GM19395 (cell line): ENCODE measurements at regions not wholly inside any gene's neighbourhood (a gene's known extent, or its start where the extent isn't known, plus 50 kb on each side); places are given as distances from the start of the nearest gene placed in this dataset.
"Not testable (repeated sequence)": the region's sequence is repeated elsewhere in the genome, so short reads cannot be mapped to it uniquely, and the experiment has no call there.

Experiments
- ATAC-seq: cut with Tn5 transposase; IDR thresholded peaks from one replicate; pipeline ENCODE4 v1.9.1; 2021; ENCODE audit warnings: mild to moderate bottlenecking, moderate library complexity; ENCODE audit not compliant: unreplicated experiment

DNA sequence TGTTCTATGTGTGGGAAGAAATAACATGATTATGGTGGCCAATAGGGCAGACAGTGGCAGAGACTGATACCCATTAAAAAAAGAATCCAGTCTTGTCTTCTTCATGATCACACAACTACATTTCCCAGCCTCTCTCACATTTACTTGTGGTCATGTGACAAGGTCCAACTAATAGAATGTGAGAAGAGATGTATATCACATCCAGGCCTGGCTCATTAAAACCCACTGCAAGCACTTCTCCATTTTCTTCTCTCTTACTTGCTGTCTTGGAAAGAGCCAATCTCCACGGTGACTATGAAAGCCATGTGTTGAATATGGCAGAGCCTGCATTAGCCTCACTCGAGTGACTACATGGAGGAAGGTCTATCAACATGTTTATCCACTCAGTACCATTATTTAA lies 306.2 kb upstream of the ZEB2 start:
- ATAC-seq, result no peak

DNA sequence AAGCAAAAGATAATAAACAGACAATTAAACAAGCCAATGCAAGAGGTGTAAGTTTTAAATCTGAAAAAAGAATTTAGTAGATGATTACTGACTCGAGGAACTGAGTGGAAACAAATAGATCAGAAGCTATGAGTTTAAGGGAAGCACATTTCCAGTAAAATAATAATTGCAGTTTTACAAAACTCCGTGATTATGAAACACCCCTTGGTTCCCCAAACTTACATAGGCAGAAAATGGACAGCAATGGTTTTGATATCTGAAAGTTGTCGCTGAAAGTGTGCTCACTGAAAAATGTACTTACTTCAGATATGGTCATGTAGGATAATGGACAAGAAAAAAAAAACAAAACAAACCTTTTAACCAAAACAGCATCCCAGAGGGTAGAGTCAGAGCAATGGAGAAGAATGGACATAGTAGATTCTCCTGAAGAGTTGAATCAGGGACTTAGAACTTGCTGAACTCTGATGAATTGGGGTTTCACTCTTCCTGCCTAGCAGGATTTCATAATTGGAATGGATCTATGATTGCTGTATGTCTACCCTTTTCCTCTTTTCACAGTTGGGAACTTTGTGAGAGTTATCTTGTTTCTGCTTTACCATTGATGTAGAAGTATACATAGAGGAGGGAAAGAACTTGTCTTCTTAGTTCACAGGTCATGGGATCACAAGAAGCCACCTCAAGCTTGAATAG lies 305.6 kb upstream of the ZEB2 start:
- no peak for ATAC-seq

DNA sequence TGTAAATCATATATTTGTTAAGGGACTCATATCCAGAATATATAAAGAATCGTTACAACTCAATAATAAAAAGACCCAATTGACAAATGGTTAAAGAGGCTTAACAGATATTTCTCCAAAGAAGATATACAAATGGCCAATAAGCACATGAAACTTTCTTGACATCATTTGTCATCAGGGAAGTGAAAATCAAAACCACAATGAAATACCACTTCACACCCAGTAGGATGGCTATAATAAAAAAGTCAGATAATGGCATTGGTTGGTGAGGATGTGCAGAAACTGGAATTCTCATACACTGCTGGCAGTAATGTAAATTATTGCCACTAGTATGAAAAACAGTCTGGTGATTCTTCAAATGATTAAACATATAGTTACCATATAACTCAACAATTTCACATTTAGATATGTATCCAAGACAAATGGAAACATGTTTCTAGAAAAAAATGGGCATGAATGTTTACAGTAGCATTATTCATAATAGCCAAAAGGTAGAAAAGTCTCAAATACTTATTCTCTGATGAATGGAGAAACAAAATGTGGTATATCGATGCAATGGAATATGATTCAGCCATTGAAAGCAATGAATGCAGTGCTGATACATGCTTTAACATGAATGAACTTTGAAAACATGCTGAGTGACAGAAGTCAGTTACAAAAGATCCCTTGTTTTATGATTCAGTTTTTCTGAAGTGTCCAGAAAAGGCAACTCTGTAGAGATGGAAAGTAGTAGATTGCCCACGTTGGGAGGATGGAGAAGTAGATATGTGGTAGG lies 304.6 kb upstream of the ZEB2 start:
- ATAC-seq, result no peak

DNA sequence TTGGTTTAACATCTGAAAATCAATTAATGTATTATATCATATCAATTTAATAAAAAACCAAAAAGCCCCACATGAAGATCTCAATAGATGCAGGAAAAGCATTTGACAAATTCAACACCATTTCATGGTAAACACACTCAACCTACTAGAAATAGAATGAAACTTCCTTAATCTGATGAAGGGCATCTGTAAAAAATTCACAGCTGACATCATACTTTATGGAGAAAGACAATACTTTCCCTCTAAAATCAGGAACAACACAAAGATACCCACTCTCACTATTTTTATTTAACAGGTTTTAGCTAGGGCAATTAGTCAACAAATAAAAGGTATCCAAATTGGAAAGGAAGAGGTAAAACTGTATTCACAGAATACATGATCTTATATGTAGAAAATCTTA lies 303.0 kb upstream of the ZEB2 start:
- no peak for ATAC-seq

DNA sequence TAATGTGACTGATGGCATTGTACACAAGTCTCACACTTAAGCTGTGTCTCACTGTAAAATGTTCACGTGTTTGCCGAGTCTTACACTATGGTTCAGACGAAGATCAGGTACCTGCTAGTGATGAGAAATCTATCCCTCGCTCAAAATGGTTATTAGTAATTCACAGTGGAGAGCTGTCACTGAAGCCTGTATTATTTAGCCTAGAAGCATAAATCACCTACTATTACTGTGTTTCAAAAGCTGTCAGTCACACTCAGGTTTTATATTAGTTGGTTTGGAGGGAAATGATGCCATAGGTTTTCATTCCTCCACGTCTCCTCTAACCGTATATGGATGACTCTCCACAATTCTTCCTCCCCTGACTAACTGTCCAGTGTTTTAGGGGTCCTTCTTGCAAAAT lies 292.4 kb upstream of the ZEB2 start:
- ATAC-seq, result no peak

DNA sequence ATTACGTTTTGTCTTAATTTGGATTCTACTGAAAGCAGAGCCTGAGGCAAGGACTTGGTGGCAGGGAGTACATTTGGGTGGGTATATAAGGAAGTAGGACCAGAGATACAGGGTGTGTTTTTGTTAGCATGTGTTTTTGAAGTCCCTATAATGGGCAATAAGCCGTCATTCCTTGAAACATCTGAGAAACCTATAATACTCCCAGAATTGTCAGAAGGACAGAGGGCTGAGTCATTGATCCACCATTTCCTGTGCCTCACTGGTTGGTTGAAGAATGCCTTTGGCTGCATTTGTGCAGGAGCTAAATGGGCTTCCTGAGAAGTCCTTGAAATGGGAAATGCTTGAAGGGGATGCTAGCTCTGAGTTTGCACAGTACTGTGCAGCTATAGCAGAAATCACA lies 281.8 kb upstream of the ZEB2 start:
- no peak for ATAC-seq

DNA sequence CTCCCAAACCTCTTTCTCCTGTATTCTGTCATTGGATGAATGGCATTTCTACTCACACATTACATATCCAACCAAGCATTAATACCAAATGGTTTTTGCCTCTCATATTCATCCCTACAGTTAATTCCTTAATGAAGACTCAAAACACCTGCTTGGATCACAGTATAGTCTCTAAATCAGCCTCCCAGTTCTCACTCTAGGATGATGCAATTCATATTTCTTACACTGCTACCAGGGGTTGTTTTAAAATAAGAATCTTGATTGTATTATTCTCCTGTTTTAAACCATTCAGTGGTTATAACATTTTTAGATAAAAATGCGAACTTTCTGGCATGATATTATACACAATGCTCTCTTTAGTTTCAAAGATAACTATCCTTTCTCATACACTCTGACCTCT lies 281.4 kb upstream of the ZEB2 start:
- no peak for ATAC-seq

DNA sequence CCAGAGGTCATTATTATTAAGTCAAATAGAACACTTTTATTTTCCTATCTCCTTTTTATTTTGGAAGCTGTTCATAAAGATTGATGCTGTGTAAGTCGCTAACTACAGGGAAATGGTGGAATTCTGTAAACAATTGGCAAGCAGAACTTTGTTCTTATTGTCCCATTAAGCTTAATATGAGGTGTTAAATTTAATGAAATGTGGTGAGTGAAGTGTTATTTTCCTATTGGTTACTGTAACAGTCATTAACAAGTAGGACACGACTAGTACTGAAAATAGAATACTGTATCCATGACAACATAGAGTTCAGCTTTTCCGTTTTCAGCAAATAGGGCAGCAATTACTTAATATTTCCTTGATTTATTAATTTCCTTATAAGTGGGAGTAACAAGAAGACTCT lies 279.1 kb upstream of the ZEB2 start:
- ATAC-seq, result no peak

DNA sequence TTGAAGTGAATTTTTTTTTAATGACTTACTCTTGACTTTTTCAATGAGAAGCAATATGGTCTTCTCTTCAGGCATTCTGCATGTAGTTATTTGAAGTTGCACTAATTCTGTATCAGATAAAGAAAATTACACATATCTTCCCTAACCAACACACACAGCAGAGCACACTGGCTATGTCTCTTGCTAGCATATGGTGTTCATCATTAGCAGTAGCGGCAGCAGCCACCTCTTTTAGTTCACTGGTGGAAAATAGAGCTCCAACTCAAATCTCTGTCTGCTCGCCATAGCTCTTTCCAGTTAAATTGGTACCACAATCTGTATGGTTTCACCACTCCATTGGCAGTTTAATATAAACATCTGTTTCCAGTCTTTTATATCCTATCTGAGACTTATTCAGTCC lies 278.1 kb upstream of the ZEB2 start:
- ATAC-seq, result no peak

DNA sequence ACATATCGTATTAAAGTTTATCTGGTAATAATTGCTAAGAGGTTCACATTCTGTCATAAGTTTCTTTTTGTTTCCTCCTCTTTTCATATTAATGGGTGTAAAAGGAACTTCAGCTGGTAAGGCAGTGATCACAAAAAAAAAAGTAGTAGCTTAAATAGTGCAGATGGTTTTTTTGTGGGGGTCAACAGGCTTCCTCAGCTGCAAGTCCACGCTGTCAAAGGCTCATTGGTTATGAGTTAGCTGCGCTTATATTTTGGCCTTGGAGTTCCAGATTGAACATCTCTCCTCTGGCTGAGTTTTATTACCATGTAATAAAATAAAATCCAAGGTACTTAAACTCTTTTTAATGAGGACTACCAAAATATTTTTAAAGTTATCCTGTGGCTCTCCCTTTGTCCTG lies 277.0 kb upstream of the ZEB2 start:
- ATAC-seq, result no peak

DNA sequence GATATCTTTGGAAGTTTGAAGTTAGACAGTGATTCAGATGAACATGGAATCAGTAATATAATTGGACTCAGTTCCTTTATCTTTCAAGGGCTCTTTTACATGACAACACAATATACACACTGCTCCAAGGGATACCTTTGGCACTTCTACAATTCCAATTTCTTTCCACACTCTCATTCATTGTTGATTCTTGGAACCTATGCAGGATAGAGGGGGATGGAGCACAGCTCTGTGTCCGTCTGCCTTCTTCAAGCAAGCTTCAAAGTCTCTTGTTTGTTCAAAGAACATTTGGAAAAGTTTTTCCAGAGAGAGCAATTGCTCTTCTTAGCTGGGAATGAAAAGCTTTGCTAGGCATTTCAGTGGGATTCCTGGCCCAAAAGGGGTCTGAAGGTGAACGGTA lies 276.2 kb upstream of the ZEB2 start:
- ATAC-seq, result no peak

DNA sequence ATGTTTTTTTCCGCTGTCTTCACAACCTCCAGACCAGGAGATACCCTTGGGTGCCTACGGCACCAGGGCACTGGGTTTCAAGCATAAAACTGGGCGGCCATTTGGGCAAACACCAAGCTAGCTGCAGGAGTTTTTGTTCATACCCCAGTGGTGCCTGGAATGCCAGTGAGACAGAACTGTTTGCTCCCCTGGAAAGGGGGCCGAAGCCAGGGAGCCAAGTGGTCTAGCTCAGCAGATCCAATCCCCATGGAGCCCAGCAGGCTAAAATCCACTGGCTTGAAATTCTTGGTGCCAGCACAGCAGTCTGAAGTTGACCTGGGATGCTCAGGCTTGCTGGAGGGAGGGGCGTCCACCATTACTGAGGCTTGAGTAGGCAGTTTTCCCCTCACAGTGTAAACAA lies 265.3 kb upstream of the ZEB2 start:
- no peak for ATAC-seq

DNA sequence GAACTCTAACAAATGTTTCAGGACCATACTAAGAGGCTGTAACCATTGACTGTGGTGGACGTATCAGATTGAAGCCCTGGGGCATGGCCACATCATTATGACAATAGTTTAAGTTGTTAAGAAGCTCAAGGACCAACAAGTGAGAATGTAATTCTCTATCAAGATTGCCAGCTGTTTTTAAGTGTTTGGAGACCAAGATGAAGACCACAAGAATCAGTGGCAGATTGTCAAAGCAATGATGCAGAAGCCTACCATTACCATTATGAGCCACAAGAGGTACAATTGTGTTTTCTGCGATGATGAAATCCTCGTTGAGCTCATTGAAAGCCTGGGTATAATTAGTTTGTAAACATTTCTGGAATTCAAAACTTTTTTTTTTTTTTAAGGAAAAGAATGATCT lies 261.1 kb upstream of the ZEB2 start:
- ATAC-seq, result no peak

DNA sequence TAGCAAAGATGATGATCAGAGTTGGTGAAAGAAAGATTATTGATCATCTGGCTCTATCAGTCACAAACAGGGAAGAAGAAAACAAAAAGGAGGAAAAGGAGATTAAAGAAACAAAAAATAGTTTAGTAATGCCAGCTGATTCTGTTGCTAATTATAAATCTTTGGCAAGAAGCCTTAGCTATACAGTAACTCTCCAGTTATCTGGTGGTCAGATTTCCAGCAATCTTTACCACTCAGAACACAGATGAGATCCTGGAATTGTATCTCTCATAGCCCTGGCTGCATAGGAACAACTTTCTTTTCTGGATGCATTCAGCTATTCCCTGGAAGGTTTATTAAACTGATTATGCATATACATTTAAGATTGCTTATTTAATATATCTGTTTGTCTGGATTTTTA lies 256.8 kb upstream of the ZEB2 start:
- ATAC-seq, result no peak

DNA sequence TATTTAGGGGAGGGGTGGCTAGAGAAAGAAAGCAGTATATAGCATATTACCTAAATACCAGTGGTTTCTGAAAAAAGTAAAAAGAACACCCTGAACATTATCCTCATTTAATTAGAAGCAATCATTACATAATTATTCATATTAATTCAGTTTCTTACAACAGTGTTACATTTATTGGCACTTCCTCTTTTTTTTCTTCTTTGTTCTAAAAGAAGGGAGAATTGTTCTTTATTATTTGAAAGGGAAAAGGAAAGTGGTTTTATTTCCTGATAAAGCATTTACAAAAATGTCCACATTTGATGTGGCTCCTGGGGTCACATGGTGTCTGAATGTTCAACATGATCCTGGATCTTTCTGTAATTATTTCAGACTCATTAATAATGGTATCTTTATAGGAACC lies 254.9 kb upstream of the ZEB2 start:
- no peak for ATAC-seq

DNA sequence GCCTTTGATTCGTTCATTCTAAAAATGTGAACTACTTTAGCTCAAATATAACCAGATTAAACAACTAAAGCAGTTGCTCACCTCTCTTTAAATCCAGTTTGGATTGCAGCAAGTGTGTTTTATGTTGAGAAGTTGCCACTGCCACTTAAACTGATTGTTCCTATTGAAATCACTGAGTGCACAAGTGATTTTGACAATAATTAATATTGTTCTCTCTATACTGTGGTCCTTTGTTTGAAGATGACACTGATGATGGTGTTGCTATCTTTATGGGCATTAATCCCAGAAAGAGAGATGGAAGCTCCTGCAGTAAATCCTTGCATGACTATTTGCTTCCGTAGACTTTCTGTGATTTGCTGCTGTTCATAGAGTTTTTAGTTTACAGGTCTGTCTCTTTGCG lies 251.4 kb upstream of the ZEB2 start:
- ATAC-seq, result no peak

DNA sequence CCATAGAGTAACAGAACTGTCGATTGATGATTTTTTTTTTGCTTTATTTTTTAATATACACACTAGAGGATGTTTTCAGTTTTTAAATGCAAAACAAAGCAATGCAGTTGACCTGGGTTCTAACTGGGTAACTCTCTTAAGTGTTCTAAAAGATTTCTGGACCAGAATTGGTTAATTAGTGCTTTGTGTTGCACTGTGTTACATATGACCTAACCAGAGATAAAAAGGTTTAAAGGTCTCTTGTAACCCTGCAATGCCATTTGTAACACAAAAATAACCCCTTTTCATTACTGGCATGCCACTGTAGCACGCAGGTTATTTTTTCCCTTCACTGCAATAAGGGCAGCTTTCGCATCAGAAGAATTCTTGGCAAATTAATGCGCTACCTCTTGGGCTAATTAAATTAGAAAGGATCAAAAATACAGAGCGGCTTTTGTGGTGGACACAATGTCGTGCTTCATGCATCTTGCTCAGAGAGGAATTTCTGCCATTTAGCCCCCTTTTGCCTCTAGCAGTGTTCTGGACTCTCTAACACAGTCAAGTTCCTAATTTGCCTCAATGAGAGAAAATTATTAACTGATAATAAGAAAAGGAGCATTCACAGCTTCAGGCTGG lies 250.8 kb upstream of the ZEB2 start:
- ATAC-seq, result no peak

DNA sequence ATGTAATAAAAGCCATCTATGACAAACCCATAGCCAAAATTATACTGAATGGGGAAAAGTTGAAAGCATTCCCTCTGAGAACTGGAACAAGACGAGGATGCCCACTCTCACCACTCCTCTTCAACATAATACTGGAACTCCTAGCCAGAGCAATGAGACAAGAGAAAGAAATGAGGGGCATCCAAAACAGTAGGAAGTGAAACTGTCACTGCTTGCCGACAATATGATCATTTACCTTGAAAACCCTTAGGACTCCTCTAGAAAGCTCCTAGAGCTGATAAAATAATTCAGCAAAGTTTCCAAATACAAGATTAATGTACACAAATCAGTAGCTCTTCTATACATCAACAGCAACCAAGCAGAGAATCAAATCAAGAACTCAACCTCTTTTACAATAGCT lies 241.0 kb upstream of the ZEB2 start:
- ATAC-seq, result not testable (repeated sequence)

DNA sequence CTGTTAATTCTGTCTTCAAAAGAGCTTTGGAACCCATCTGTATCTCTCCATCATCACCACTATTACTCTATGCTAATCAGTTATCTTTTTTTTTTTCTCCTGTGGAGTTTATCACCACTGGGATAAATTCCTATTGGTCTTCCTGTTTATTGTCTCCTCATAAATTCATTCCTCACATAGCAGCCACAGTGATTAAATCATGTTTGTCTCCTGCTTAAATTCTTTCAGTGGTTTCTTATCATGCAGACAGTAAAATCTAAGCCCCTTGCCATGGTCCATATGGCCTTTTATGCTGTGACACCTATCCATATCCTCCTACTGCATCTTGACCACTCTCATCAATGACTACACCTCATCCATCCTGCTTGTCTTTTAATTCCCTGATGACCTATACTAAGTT lies 239.8 kb upstream of the ZEB2 start:
- no peak for ATAC-seq

DNA sequence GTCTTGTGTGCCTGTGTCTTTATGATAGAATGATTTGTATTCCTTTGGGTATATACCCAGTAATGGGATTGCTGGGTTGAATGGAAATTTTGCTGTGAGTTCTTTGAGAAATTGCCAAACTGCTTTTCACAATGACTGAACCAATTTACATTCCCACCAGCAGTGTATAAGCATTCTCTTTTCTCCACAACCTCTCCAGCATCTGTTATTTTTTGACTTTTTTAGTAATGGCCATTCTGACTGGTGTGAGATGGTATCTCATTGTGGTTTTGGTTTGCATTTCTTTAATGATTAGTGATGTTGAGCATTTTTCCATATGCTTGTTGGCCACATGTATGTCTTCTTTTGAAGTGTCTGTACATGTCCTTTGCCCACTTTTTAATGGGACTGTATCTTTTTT lies 238.3 kb upstream of the ZEB2 start:
- not testable (repeated sequence) for ATAC-seq

DNA sequence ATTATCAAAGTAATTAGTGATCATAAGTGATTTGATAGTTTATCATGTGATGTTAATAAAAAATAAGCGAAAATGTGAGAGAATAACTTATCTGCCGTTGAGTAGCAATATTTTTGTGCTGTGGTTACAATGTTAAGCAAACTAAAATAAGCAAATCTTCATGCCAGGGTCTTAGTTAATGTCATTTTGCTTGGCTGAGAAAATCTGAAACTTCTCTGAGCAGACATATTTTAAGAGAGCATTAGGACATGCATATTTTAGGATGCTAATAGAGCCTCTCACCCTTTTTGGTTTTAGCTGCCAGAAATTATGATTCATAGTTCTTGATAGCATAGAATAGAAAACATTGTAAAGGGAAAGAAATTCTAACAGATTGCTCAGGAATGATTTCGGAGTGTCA lies 233.5 kb upstream of the ZEB2 start:
- ATAC-seq, result no peak

DNA sequence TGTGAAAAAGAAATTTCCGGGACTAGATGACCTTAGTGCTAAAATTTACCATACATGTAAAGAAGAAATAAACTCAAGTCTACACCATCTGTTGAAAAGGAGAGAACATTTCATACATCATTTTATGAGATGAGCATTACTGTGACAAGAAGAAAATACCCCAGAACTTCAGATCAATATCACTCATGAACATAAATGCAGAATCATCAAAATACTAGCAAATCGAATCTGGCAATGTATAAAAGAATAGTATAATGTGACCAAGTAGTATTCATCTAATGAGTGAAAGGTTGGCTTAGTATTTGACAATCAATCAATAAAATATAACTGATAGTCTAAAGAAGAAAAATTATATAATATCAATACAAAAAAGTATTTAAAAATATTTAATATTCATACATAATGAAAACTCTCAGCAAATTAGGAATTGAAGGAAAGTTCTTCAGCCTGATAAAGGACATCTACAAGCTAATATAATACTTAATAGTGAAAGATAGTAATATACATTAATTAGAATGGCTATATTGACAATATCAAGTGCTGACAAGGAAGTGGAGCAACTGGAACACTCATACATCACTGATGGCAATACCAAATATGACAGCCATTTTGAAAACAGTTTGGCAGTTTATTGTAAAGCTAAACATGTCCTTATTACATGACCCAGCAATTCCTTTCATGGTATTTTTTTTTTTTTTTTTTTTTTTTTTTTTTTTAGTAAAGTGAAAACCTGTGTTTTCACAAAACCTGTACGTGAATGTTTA lies 231.4 kb upstream of the ZEB2 start:
- no peak for ATAC-seq
